Suppressor macrophage (primary cell): ENCODE measurements at regions not wholly inside any gene's neighbourhood (a gene's known extent, or its start where the extent isn't known, plus 50 kb on each side); places are given as distances from the start of the nearest gene placed in this dataset.
"Not testable (repeated sequence)": the region's sequence is repeated elsewhere in the genome, so short reads cannot be mapped to it uniquely, and the experiment has no call there.

Source experiments
- DNase-seq, 4 experiments: peaks; one replicate each; pipeline ENCODE4 v3.0.0-alpha.2; 2020 to 2022

DNA sequence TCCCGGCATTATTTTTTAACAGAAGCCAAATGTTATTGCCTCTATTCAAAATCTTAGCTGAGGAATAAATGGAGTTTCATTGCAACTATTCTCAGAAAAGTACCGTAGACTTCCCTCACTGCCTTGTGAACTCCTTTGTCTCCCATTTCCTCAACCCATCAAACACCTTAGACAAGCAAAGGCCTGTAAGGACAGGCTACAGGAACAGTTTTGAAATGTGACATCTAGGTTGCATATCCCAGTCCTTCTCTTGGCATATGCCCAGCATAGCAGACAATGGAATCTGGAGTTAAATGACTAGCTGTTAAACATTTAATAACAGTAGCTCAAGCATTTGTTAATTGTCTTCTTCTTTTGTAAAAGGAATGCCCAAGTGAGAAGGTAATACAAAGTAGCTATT lies 1371.7 kb downstream of the STIM2 start:
- DNase-seq, result no peak

DNA sequence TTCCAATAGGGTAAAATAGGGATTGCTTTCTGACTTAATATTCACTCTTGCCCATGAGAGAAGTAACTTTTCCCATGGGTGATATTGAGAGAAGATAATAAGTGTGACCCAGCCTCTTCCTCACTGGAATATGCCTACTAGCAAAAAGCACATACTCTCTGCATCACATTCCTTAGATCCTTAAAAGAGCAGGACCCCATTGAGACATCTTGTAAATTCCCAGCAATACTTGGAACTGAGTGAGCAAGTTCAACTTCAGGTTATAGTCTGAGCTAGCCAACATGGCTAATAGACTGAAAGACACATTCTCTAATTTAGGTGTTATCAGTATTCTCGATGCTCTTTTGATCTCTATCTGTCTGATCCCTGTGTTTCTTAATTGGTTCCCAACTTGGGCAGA lies 1372.3 kb downstream of the STIM2 start:
- no peak for DNase-seq

DNA sequence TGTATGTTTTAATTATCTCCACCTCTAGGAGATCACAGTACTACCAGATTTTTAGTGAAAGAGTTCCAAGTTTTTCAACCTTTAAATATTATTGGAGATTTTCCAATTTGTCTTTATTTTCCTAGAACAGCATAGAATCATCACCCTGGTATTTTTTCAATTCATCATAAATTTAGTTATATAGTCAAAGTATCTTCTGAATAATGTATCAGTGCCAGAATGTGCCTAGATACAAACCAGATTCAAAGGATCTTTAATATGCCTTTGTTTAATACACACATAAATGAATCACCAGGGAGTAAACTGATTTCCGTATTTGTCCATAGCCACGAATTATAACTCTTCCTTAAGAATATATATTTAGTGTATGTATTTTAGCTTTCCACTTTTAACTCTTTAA lies 1373.1 kb downstream of the STIM2 start:
- no peak for DNase-seq

DNA sequence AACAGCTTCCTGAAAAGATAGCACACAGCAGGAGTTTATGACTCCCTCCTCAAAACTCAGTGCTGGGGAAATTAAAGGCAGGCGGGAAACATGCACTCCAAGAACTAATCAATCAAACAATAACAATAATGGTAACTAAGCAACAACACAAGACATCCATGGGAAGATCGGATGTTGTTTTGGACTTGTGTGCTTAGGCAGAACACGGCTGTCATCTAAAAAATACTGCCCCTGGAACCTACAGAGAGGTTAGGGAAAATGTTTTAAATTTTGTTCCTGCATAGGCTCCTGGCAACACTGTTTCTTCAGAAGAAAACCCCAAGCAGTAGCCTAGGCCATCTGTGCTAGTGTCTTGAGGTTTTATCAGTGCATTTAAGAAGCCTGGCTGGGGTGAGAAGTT lies 1378.2 kb downstream of the STIM2 start:
- DNase-seq, result no peak

DNA sequence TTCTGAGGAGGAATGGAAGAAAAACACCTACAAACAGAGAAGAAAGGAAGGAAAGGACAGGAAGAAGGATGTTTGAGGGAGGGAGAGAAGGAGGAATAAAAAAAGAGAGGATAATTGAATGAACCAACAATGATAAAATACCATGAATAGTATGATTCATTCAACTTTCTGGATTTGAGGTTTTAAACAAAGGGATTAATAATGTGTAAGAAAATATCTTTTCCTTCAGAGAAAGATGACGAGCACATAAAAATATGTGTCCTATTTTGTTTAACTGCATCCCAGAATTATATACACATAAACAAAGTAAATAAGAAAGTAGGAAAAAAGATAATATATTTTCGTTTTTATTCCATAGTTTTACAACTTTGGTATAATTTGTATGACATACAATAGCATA lies 1380.4 kb downstream of the STIM2 start:
- no peak for DNase-seq

DNA sequence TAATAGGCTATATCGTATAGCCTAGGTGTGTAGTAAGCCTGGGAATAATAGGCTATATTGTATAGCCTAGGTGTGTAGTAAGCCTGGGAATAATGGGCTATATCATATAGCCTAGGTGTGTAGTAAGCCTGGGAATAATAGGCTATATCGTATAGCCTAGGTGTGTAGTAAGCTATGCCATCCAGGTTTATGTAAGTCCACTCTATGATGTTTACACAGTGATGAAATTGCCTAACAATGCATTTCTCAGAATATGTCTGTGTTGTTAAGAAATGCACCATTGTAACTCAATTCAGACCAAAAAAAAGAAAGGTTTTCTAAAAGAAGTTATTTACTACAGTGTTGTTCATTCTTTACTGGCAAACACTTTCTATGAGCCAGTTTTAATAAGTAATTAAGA lies 1387.2 kb downstream of the STIM2 start:
- DNase-seq, result no peak

DNA sequence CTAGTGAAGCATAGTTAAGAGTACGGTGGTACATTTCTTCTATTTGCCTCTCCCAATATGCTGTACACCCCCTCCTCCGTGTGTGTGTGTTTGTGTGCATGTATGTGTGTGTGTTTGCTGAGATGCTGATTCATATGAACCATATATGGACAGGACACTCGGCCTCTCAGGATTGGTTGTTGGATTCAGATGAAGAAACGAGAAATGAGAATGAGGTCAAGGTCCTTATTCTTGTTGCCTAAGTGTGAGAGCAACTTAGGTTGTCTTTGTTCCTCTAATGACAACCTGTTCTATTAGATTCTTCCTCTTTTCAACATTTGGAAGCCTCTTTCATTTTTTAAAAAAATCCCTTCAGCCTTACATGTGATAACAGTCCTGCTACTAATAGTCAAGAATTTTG lies 1387.6 kb downstream of the STIM2 start:
- DNase-seq, result no peak

DNA sequence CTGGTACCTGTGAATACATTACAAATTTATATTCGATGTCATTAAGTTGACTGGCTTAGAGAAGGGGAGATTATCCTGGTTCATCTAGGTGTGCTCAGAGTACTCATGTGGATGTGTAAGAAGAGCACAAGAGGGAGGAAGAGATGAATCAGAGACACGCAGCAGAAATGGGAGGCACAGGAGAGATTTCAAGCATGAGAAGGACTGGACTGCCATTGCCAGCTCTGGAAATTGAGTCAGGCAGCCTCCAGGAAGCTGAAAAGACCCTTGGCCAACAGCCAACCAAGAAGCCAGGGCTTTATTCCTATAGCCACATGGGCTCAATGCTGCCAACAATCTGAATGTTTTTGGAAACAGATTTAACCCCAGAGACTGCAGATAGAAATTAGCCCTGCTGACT lies 1390.0 kb downstream of the STIM2 start:
- DNase-seq, result no peak

DNA sequence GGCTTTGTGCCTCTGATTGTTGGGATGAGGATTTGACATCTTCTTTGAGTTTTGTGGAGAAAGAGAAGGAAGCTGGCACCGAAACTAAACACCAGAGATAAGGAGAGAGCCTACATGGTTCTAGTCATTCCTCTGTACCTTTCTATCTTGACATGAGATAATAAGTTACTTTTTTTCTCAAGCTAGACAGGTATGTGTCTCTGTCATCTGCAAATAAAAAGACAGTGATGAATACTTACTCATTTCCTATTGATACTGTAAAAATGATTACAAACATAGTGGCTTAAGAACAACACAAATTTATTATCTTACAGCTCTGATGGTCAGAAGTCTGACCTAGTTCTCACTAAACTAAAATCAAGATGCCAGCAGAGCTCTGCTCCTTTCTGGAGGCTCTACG lies 1391.2 kb downstream of the STIM2 start:
- no peak for DNase-seq

DNA sequence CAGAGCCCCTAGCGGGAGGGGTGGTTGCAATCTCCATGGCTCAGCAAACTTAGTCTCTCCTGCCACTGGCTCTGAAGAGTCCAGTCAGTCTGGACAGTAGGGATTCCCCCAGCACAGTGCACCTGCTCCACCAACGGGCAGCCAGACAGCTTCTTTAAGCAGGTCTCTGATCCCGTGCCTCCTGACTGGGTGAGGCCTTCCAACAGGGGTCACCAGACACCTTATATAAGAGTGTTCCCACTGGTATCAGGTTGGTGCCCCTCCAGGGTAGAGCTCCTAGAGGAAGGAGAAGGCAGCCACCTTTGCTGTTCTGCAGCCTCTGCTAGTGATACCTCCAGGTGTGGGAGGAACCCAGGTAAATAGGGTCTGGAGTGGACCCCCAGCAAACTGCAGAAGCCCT lies 1393.4 kb downstream of the STIM2 start:
- DNase-seq, result no peak

DNA sequence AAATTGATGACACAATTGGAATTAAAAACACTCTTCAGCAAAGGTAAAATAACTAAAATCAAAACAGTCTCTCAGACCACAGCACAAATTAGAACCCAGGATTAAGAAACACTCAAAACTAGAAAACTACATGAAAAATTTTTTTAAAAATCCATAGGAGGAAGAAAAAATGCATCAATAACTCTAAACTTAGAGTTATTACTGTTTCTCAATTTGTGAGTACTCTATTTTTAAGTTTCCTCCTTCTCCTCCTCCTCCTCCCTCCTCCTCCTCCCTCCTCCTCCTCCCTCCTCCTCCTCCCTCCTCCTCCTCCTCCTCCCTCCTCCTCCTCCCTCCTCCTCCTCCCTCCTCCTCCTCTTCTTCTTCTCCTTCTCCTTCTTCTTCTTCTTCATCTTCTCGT lies 1395.7 kb downstream of the STIM2 start:
- no peak for DNase-seq

DNA sequence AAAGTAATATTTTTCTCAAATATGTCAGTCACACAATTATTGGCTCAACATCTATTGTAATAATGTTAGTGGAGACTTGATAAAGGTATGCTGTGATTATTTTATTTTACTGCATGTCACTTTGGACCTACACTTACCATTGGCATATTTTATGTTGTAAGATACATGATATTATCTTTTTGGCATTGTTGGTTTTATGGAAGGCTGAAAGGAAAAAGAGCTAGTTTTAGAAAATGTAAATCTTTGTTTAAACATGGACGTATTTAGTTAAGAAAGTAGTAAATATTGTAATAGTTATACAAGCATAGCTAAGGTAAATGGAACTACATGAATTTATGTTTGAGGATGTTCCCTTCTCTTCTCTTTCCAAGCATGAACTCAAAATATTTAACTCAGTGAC lies 1399.3 kb downstream of the STIM2 start:
- no peak for DNase-seq

DNA sequence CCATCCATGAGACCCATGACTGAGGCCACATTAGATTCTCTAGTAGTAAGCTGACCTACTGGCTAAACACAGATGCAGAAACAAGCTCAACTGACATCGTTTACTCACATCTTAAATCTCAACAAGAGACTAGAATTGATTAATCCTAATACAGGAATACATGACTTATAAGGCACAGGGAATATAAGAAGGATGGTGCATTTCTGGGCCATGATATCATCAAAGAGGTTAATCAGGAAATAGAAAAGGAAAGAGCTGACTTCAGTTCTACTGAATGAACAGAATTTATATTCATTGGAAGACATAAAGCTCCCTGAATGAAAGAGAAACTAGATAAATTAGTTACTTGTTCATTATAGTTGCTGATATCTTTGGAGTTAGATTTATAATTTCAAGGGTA lies 1406.5 kb downstream of the STIM2 start:
- DNase-seq, result no peak

DNA sequence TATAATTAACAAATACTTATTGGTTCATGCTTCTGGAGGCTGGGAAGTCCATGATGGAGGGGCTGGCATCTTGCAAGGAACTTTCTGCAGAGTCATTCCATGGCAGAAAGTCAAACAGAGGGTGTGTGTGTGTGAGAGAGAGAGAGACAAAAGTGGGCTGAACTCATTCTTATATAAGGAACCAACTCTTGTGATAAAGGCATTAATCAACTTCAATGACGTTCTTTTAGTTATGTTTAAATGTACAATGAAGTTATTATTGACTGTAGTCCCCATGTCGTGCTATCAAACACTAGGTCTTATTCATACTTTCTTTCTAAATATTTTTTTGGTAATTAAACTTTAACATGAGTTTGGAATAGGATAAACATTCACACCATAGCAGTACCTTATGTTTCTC lies 1408.8 kb downstream of the STIM2 start:
- DNase-seq, result no peak

DNA sequence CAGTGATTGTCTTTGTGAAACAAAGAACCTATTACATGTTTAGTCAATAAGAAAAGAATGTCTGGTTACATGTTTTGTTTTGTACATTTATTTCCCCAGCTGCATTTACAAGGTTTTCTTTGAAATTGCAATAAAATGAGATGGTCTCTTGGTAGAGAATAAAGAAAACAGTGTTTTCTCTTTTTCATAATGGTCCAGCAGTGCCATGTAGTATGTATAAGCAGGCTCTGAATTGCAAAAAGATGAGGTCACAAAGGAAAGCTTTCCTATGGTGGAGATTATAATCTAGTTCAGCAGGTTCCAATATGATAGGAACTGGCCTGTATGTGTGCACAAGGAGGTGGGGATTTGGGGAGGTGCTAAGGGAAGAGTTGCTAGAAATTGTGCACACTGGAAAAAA lies 1417.3 kb downstream of the STIM2 start:
- DNase-seq, result no peak

DNA sequence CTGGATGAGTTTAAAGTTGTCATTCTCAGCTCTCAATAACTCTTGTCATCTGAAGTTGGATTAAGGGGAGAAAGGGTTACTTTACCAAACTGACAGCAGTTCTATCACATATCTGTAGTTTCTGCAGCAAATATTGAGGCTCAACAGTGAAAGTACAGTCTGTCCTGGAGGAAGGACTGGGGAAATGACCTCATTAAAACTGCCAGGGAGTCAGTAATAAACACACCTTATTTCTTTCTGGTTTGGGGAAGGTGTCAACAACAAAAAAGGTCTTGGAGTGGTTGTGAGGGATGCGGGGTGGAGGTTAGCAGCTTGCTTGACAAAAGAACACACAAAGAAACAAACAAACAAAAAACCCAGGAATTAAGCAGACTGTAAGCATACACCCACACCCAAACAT lies 1418.0 kb downstream of the STIM2 start:
- no peak for DNase-seq

DNA sequence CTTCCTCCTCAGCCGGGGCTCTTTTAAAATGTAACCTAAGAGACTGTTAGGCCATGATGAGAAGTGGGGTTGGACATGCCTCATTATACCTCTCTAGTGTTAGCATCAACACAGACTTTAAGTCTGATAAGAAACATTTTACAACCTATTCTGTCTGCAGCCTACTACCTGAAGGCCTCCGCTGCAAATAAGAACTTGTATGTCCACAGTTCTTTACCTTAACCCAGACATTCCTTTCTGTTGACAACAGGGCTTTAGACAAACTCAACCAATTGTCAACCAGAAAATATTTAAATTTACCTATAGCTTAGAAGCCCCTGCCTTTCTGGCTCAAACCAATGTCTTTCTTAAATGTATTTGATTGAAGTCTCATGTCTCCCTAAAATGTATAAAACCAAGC lies 1418.6 kb downstream of the STIM2 start:
- DNase-seq, result no peak

DNA sequence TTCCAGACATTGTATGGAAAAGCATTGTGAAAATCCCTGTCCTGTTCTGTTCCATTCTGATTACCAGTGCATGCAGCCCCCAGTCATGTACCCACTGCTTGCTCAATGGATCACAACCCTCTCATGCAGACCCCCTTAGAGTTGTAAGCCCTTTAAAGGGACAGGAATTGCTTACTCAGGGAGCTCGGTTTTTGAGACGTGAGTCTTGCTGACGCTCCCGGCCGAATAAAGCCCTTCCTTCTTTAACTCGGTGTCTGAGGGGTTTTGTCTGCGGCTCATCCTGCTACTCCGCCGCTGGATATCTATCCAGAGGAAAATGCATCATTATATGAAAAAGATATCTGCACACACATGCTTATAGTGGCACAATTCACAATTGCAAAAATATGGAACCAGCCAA lies 1425.6 kb downstream of the STIM2 start:
- not testable (repeated sequence) for DNase-seq

DNA sequence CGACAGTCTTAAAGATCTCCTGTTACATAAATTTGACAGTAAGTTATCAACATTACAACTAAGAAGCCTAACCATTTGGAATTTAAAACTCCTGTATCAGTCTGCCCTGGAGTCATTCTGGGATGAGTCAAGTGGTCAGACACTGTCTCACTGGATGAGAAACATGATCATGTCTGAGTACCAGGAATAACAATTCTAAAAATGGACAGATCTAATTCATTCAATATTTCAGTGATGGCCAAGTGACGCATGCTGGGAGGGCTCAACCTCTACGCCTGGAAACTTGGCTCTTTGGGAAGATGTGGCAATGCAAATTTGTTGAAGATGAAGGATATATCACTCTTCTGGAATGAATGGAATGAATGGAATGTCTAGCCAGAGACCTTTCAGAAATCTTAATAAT lies 1427.2 kb downstream of the STIM2 start:
- no peak for DNase-seq

DNA sequence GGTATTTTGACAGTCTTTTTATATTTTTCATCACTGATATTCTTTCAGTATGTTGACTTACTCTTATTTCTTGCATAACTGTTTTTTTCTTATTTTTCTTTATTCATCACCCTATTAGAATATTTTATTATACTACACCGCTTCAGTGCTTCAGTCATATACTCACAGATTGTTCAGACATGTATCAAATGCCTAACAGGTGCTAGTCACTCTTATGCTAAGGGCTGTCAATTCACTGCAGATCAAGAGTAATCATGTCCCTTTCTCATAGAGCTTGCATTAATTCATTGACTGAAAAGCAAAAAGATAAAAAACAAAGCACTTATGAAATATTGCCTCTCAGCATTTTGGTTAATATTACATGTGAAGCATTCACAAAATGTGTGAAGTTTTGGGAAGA lies 1435.6 kb downstream of the STIM2 start:
- DNase-seq, result no peak

DNA sequence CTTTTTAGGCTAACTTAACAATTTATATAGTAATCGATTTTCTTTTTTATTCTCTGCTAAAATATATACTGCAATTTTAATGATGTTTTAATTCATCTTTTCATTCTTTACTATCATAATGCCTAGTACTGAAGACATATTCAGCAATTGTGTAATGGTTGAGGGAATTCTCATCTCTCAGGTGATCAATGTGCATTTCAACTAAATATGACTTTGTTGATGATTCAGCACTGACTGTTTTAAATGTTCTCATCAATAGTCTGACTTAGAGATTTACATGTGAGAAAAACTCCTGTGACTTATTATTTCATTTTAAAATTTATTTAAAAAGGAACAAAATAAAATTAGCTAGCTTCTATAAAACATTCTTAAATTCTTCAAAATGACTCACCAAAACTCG lies 1450.3 kb downstream of the STIM2 start:
- no peak for DNase-seq

DNA sequence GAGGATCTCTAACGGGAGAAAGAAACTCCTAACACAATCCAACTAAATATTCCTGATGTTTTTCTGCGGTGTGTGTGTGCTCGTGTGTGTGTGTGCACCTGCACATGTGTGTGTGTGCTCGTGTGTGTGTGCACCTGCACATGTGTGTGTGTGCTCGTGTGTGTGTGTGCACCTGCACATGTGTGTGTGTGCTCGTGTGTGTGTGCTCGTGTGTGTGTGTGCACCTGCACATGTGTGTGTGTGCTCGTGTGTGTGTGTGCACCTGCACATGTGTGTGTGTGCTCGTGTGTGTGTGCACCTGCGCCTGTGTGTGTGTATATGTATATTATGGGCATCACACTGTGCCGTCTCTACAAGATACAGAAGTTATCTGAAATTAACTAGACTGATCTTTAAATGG lies 1451.9 kb downstream of the STIM2 start:
- not testable (repeated sequence) for DNase-seq

DNA sequence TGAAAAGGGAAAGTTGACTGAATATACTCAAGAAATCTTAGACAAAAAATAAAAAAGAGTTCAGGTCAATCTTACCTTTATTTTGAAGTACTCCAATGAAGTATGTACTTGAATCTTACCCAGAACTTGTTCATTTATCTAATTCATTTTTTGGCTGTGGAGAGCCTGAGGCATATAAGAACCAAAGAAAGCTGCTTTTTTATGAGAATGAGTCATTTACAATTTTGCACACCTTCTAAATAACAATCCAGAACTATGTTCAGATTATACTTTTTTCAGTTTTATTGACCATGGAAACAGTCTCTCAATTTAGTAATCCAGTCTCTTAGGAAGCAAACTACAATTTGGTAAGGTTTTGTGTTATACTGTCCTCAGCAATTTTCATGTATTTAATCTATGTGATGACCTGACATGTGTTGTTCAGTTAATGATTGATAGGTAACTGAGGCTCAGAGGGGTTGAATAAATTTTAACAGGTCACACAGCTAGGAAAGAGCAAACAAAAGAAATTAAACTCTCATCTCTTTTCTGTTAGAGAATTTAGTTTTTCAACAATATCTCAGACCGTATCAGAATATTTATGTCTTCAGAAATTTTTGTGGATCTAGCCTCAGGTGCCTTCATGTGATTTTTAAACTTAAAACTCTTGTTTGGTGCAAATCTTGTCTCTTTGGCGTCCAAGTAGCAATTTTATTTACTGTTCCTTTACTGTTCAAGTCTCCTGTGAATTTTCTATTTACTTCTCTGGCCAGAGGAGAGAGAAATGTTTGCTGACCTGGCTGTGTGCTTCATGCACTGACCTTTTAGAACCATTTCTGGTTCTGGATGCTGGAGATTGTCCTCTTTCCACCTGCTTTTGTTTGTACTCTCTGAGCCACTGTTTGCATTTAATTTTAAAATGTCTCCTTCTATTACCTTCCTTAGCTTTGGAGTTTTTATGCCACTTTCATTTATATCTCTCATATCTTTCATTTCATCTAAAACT lies 1453.4 kb downstream of the STIM2 start:
- no peak for DNase-seq

DNA sequence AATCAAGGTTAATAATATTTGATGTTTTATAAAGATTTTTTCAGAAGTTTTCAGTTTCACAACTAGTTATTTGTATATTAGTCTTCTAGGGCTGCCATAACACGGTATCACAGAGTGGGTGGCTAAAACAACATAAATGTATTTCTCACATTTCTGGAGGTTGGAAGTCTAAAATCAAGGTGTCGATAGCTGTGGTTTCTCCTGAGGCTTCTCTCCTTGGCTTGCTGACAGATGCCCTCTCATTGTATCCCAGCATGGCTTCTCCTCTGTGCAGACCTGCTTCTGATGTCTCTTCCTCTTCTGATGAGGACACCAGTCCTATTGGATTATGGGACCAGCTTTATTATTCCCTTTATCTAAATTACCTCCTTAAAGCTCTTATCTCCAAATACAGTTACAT lies 1456.6 kb downstream of the STIM2 start:
- no peak for DNase-seq

DNA sequence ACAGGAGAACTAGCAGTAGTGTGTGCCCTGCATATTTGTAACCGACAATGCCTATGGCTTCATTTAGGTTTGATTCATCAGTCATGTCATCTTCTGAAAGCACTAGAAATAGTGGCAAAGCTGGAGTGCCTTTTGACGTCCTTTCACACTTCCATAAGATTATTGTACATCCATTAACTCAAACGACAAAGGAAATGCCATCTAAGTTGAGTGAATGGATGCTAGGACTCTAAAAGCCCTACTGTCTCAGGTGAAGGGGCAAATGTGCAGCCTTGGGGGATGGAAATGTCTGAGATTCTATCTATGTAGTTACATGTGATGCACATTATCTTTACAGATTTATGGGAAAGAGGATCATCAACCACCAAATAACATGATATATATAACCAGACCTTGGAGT lies 1473.6 kb downstream of the STIM2 start:
- DNase-seq, result no peak
